HUES64 (cell line): ENCODE measurements at regions not wholly inside any gene's neighbourhood (a gene's known extent, or its start where the extent isn't known, plus 50 kb on each side); places are given as distances from the start of the nearest gene placed in this dataset.

Source experiments
- H3K27ac ChIP-seq: 2 replicates; pipeline ENCODE4 v1.7.0; 2013; ENCODE audit warnings: low read depth, low read length, inconsistent platforms
- H3K27me3 ChIP-seq: 2 replicates; pipeline ENCODE4 v1.6.1; 2013; ENCODE audit warnings: mild to moderate bottlenecking, low read length; ENCODE audit not compliant: insufficient read depth
- H3K36me3 ChIP-seq: 2 replicates; pipeline ENCODE4 v1.6.1; 2013; ENCODE audit warnings: mild to moderate bottlenecking, low read length; ENCODE audit not compliant: insufficient read depth
- H3K4me1 ChIP-seq: 2 replicates; pipeline ENCODE4 v1.6.1; 2013; ENCODE audit warnings: mild to moderate bottlenecking, low read length, moderate library complexity; ENCODE audit not compliant: insufficient read depth
- H3K4me3 ChIP-seq: 2 replicates; pipeline ENCODE4 v1.5.1; 2013; ENCODE audit warnings: mild to moderate bottlenecking, low read length, moderate library complexity
- H3K9ac ChIP-seq: 2 replicates; pipeline ENCODE4 v1.6.1; 2013; ENCODE audit warnings: mild to moderate bottlenecking, low read depth, low read length
- H3K9me3 ChIP-seq: 2 replicates; pipeline ENCODE4 v1.6.1; 2013; ENCODE audit warnings: low read depth, low read length; ENCODE audit not compliant: insufficient read depth
- WGBS: fragments of 150-250, 120-280 bp; methylation state at CpG from one replicate; pipeline ENCODE4 v1.1.7; 2013; ENCODE audit warnings: missing lambda C conversion rate; 5-methylcytosine and 5-hydroxymethylcytosine counted together

DNA sequence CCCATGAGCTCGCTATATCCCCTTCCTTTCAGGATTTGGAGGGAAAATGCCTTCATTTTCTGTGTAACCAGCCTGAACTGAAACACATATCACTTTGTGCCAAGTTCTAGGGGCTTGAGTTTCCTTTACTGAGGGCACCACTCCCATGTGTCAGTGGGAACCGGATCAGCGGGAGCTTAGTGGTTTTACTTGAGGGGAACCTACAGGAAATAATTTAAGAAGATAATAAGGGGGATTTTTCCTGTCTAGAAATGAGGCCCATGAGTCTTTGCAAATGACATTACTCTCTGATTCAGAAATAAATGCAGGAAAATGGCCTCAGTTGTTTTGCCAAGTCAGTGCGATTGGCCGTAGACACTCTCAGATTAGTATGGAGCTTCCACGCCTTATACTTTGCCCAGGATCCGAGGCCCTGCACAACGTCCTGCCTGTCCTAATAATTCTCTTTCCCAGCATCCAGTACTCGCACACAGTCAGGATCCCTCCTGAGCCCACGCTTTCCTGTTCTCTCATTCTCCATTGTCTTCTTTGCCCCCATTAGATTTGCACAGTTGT lies 86.4 kb upstream of the LYZL1 start:
- Histone ChIP-seq H3K36me3 (no peaks in the 10 kb centered on the region), H3K4me1 (peaks cover 23% of the 10 kb centered on the region), H3K4me3 (no peak overlapping the region), H3K9me3 (no peaks in the 10 kb centered on the region), H3K9ac (no peak overlapping the region), H3K27ac (no peak overlapping the region), H3K27me3 (no peaks in the 10 kb centered on the region)
- 93% methylated on average over 10 of the region's 10 CpGs for WGBS

DNA sequence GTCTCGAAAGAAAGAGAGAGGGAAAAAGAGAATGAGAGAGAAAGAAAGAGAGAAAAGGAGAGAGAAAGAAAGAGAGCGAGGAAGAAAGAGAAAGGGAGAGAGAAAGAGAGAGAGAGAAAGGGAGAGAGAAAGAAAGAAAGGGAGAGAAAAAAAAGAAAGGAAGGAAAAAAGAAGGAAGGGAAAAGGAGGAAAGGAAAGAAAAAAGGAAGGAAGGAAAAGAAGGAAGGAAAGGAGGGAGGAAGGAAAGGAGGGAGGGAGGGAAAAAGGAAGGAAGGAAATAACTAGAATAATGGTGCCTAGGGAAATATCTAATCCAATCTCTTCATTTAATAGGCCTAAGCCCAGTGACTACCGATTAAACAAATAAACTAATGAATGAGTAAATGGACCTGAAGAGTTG lies 85.4 kb upstream of the LYZL1 start:
- Histone ChIP-seq H3K4me3 (no peak overlapping the region), H3K36me3 (no peaks in the 10 kb centered on the region), H3K27me3 (no peaks in the 10 kb centered on the region), H3K27ac (no peak overlapping the region; the same call in 1 of the 2 replicates), H3K9me3 (no peaks in the 10 kb centered on the region), H3K4me1 (peaks cover 23% of the 10 kb centered on the region), H3K9ac (no peak overlapping the region)
- 95% methylated on average over 3 of the region's 3 CpGs for WGBS

DNA sequence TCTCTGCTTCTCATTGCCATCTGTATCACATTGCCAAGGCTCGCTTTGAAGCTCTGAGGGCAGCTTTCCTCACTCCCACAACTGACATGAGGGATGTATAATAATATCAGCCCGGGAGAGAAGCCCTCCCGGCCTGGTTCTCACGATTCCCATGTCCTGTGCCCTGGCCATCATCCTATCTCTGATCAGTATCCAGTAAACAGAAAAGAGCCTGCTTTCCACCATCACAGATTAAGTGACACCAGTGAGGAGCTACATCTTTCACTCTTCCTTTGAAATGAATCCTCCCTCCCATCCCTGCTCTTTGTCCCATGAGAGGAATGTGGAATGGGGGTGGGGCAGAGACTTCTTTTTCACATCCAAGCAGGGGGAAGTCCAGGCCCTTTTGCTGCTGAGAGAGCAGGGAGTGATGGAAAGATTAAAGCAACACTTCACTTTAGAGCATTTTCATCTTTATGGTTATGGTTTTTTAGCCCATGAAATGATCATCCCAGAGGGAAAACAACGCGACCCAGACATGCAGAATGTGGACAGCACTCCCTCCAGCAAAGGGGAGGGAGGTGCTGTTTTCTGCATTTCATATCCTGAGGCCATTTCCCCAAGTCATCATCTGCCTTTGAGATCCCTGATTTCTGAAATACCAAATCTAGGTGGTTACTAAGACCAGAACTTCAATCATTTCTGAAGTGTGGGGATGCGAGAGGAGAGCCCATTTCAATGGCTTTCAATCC lies 84.6 kb upstream of the LYZL1 start:
- Histone ChIP-seq H3K27me3 (no peaks in the 10 kb centered on the region), H3K9ac (peak overlapping the region; percentile 44; the same call in 1 of the 2 replicates), H3K27ac (peak overlapping the region; percentile 47; the same call in 1 of the 2 replicates), H3K9me3 (peaks cover 3% of the 10 kb centered on the region; the same call in 1 of the 2 replicates), H3K36me3 (no peaks in the 10 kb centered on the region), H3K4me1 (peaks cover 23% of the 10 kb centered on the region), H3K4me3 (no peak overlapping the region)
- WGBS: 53% methylated on average over 7 of the region's 7 CpGs

DNA sequence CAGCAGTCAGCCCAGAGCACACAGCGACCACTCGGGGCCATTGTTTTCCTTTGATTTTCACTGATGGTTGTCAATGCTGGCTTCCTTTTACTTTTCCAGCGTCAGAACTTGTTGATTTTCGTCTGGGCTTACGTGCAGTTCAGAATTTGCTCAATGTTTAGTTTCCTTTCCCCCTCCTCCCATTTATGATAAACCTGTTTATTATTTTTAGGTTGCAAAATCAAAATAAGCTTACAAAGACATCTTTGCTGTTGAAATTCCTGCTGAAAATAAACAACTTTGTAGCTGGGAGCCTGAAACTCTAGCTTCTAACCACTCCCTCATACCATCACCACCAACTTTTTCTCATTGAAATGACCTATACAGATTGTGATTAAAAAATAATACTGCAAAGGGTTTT lies 83.1 kb upstream of the LYZL1 start:
- Histone ChIP-seq H3K27ac (no peak overlapping the region), H3K4me3 (no peak overlapping the region), H3K36me3 (no peaks in the 10 kb centered on the region), H3K27me3 (no peaks in the 10 kb centered on the region), H3K4me1 (peaks cover 18% of the 10 kb centered on the region), H3K9ac (no peak overlapping the region), H3K9me3 (peaks cover 17% of the 10 kb centered on the region)
- WGBS: 57% methylated on average over 5 of the region's 5 CpGs

DNA sequence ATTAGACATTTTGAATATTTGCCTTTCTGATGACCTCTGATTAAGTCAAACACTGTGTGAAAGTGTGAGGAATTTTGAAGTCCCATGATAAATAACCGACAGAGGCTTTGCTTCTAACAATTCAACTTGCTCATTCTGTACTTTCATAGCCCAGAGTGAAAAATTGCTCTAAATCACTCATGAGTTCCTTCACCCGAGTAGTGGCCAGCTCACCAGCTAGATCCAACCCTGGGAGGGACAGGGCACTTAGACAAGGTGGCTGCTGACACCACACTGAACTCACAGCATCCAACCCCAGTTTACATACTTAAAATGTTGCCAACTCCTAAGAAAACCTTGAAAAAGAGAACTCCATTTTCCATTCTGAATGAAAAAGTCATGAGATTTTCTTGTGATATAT lies 80.0 kb upstream of the LYZL1 start:
- Histone ChIP-seq H3K4me1 (peaks cover 15% of the 10 kb centered on the region), H3K36me3 (no peaks in the 10 kb centered on the region), H3K27me3 (no peaks in the 10 kb centered on the region), H3K9me3 (peaks cover 17% of the 10 kb centered on the region), H3K9ac (no peak overlapping the region), H3K4me3 (no peak overlapping the region), H3K27ac (no peak overlapping the region)
- 90% methylated on average over 2 of the region's 2 CpGs for WGBS

DNA sequence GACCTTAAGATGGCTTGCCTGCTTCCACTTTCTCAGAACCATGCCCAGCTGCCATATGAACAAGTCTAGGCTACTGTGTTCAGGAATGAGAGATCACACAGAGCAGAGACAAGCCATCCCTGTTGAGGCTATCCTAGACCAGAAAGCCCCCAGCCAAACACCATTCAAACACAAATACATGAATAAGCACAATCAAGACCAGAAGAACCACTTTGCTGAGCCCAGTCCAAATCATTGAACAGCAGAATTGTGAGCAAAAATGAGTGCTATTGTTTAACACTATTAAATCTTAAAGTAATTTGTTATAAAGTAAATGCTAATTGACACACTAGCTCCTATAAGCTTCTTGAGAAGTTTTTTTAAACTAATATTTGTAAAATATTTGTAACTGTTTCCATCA lies 79.0 kb upstream of the LYZL1 start:
- H3K4me1 ChIP-seq: peaks cover 5% of the 10 kb centered on the region; the same call in 1 of the 2 replicates
- no peak overlapping the region for H3K4me3 ChIP-seq
- H3K9me3 ChIP-seq: peaks cover 17% of the 10 kb centered on the region
- no peaks in the 10 kb centered on the region for H3K27me3 ChIP-seq
- H3K9ac ChIP-seq: no peak overlapping the region
- H3K36me3 ChIP-seq: no peaks in the 10 kb centered on the region
- H3K27ac ChIP-seq: no peak overlapping the region

DNA sequence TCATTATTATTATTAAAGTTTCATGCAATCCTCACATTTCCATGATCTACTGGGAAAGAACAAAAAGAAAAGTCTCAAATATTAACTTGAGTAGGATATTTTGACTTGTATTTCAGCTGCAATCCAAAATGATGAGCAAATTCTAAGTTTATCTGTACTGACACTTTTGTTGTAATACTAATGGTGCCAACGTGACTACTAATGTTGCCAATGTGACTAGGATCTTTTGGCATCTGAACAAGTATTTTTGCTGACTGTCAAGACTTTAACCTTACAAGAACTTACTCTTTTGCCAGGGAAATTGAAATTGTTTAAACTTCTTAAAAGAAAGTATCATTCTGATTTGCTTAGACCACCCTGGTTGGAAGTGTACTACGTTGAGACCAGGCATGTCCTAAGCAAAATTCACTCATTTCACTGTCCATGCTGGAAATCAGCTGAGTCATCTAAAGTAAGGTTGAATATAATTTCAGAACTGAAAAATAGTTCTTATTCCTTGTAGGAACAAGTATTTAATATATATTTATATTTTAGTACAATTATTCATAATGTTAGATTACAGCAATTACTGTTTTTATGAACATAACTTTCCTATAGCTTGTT lies 78.5 kb upstream of the LYZL1 start:
- WGBS: 95% methylated on average over 1 of the region's 2 CpGs
- H3K4me1 ChIP-seq: peaks cover 4% of the 10 kb centered on the region; the same call in 1 of the 2 replicates

DNA sequence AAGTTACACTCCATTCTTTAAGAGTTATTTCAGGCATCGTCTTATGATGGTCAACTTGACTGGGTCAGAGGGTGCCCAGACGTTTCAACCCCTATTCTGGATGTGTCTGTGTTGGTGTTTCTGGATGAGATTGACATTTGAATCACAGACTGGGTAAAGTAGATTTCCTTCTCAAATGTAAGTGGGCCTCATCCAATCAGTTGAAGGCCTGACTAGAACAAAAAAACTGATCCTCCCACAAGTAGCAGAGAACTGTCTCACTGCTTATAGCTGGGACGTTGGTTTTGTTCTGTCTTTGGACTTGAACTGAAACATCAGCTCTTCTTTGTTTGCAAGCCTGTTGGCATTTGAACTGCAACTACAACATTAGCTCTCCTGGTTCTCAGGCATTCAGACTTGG lies 76.3 kb upstream of the LYZL1 start:
- no peaks in the 10 kb centered on the region for H3K36me3 ChIP-seq
- 94% methylated on average over 3 of the region's 3 CpGs for WGBS
- no peak overlapping the region for H3K9ac ChIP-seq
- no peak overlapping the region for H3K4me3 ChIP-seq
- H3K27ac ChIP-seq: no peak overlapping the region
- H3K9me3 ChIP-seq: peaks cover 17% of the 10 kb centered on the region
- H3K4me1 ChIP-seq: no peaks in the 10 kb centered on the region
- H3K27me3 ChIP-seq: no peaks in the 10 kb centered on the region

More for the DNA sequence above, 78.5 kb upstream of the LYZL1 start:
- Histone ChIP-seq H3K27ac (no peak overlapping the region), H3K36me3 (no peaks in the 10 kb centered on the region), H3K9me3 (peaks cover 17% of the 10 kb centered on the region), H3K4me3 (no peak overlapping the region), H3K9ac (no peak overlapping the region), H3K27me3 (no peaks in the 10 kb centered on the region)

DNA sequence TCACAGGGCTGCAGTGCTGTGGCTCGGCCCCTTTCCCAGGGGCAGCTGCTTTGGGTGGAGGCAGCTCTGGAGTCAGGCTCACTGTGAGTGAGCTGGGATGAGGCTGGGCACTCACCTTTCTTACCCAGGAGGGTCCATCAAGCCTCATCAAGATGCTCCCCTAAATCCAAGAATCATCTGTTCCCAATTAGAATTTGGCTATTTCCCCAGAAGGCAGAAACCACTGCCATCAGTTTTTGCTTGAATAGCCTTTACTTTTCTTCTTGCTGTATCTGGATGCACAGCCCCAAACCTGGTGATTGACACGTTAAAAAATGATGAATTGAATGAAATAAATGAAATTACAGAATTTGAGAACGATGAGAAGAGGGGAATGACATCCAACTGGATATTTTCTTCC lies 74.3 kb upstream of the LYZL1 start:
- H3K9me3 ChIP-seq: peaks cover 11% of the 10 kb centered on the region
- H3K36me3 ChIP-seq: no peaks in the 10 kb centered on the region
- no peak overlapping the region for H3K27ac ChIP-seq
- no peak overlapping the region for H3K9ac ChIP-seq
- no peak overlapping the region for H3K4me3 ChIP-seq
- WGBS: 90% methylated on average over 3 of the region's 3 CpGs
- H3K27me3 ChIP-seq: no peaks in the 10 kb centered on the region
- H3K4me1 ChIP-seq: no peaks in the 10 kb centered on the region

DNA sequence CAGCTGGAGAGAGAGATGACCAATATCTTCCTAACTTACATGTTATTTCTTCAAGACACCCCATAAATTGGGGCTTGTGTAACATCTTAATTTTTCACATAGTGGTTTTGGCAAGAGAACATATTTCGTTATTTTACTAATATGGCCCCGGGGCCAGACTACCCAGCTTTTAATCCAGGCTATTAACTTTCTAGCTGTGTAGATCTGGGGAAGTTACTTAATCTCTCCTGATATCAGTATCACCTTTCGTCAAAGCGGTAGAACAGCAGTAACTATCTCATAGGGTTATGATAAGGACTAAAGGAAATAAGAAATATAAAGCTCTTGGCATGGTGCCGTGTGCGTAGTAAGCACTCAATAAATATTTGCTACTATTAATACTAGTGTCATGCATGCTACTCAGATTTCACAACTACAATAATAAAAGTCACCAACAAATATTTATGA lies 71.6 kb upstream of the LYZL1 start:
- H3K27ac ChIP-seq: no peak overlapping the region
- 100% methylated on average over 2 of the region's 6 CpGs for WGBS

DNA sequence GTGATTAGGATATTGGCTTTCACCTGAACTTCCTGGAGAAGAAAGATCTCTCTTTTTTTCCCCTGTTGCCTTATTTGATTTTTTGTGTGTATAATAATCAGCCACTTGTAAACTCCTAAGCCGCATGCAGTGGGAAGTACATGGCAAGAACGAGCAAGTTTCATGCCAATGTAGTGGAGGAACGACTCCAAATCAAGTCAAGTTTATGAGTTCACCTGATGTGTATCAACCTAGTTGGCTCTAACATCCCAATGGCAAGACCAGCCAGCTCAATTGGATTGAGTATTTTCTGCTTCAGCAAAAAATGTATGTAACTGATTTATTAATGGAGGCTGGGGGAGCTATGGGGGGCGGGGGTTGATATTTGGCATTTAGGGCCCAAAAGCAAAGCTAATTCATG lies 65.5 kb upstream of the LYZL1 start:
- Histone ChIP-seq H3K36me3 (no peaks in the 10 kb centered on the region), H3K4me3 (no peak overlapping the region), H3K27ac (no peak overlapping the region), H3K4me1 (peaks cover 3% of the 10 kb centered on the region), H3K9ac (no peak overlapping the region), H3K9me3 (no peaks in the 10 kb centered on the region), H3K27me3 (no peaks in the 10 kb centered on the region)
- WGBS: 97% methylated on average over 4 of the region's 4 CpGs

More for the DNA sequence above, 71.6 kb upstream of the LYZL1 start:
- Histone ChIP-seq H3K4me3 (no peak overlapping the region), H3K9me3 (no peaks in the 10 kb centered on the region), H3K9ac (no peak overlapping the region), H3K4me1 (no peaks in the 10 kb centered on the region), H3K36me3 (no peaks in the 10 kb centered on the region), H3K27me3 (no peaks in the 10 kb centered on the region)
